M059J (cell line): ENCODE measurements at regions not wholly inside any gene's neighbourhood (a gene's known extent, or its start where the extent isn't known, plus 50 kb on each side); places are given as distances from the start of the nearest gene placed in this dataset.

Experiments used
- DNase-seq: peaks from one replicate; pipeline ENCODE4 v3.0.0-alpha.2; 2012; ENCODE audit warnings: low read depth

GRCh38 chr4:1464581-1465171 lies 58.4 kb upstream of the NKX1-1 start:
- DNase-seq, result no peak

GRCh38 chr4:1463927-1464540 lies 57.8 kb upstream of the NKX1-1 start:
- no peak for DNase-seq

- peak; percentile 5 for DNase-seq
Measured at GRCh38 chr4:1463088-1463926, 57.1 kb upstream of the NKX1-1 start.

GRCh38 chr4:1462768-1463075 lies 56.5 kb upstream of the NKX1-1 start:
- no peak for DNase-seq

GRCh38 chr4:1462009-1462767 lies 55.9 kb upstream of the NKX1-1 start:
- no peak for DNase-seq

GRCh38 chr4:1460967-1461868 lies 55.0 kb upstream of the NKX1-1 start:
- DNase-seq, result no peak

GRCh38 chr4:1459722-1460511 lies 53.7 kb upstream of the NKX1-1 start:
- DNase-seq, result no peak

- no peak for DNase-seq
Measured at GRCh38 chr4:1459081-1459721, 53.0 kb upstream of the NKX1-1 start.

- DNase-seq, result no peak
Measured at GRCh38 chr4:1458581-1458980, 52.3 kb upstream of the NKX1-1 start.
